ENCODE measurements at regions not wholly inside any gene's neighbourhood (a gene's known extent, or its start where the extent isn't known, plus 50 kb on each side); places are given as distances from the start of the nearest gene placed in this dataset.
"Not testable (repeated sequence)": the region's sequence is repeated elsewhere in the genome, so short reads cannot be mapped to it uniquely, and the experiment has no call there.

- H3K27ac ChIP-seq: no peak overlapping the region
- H3K4me3 ChIP-seq: no peak overlapping the region
Observed at GRCh38 chr7:50251765-50252164, 52.8 kb upstream of the IKZF1 start.

- Histone ChIP-seq H3K4me3 (no peak overlapping the region), H3K27ac (no peak overlapping the region)
Observed at GRCh38 chr7:50246551-50246950, 58.0 kb upstream of the IKZF1 start.

- H3K27ac ChIP-seq, H3K4me3 ChIP-seq: not testable (repeated sequence)
Observed at GRCh38 chr7:50242111-50242510, 62.4 kb upstream of the IKZF1 start.

GRCh38 chr7:50240699-50241098, 63.8 kb upstream of the IKZF1 start:
- not testable (repeated sequence) for H3K4me3 ChIP-seq, H3K27ac ChIP-seq

- no peak overlapping the region for H3K4me3 ChIP-seq
- H3K27ac ChIP-seq: no peak overlapping the region
Observed at GRCh38 chr7:50229964-50230363, 74.6 kb upstream of the IKZF1 start.

GRCh38 chr7:50228148-50228547, 76.4 kb upstream of the IKZF1 start:
- no peak overlapping the region for H3K4me3 ChIP-seq
- H3K27ac ChIP-seq: peak overlapping the region in 4 of 21 experiments; percentile 27 to 59 (median 42)

GRCh38 chr7:50227726-50228125, 76.8 kb upstream of the IKZF1 start:
- H3K27ac ChIP-seq: peak overlapping the region in 5 of 21 experiments; percentile 27 to 59 (median 30)

GRCh38 chr7:50226669-50227068, 77.8 kb upstream of the IKZF1 start:
- Histone ChIP-seq H3K4me3 (no peak overlapping the region), H3K27ac (peak overlapping the region in 4 of 21 experiments; percentile 19 to 80 (median 42))

More at GRCh38 chr7:50227726-50228125, 76.8 kb upstream of the IKZF1 start:
- no peak overlapping the region for H3K4me3 ChIP-seq

GRCh38 chr7:50226145-50226544, 78.4 kb upstream of the IKZF1 start:
- Histone ChIP-seq H3K4me3 (no peak overlapping the region), H3K27ac (peak overlapping the region in 3 of 21 experiments; percentile 19 to 80 (median 52))

- Histone ChIP-seq H3K27ac (no peak overlapping the region), H3K4me3 (no peak overlapping the region)
Observed at GRCh38 chr7:50221433-50221832, 83.1 kb upstream of the IKZF1 start.

- Histone ChIP-seq H3K4me3 (no peak overlapping the region), H3K27ac (no peak overlapping the region)
Observed at GRCh38 chr7:50221028-50221427, 83.5 kb upstream of the IKZF1 start.

GRCh38 chr7:50220273-50220672, 84.2 kb upstream of the IKZF1 start:
- peak overlapping the region in 1 of 21 experiments; percentile 46 for H3K27ac ChIP-seq

GRCh38 chr7:50217821-50218281, 86.7 kb upstream of the IKZF1 start:
- H3K4me3 ChIP-seq: no peak overlapping the region

More at GRCh38 chr7:50220273-50220672, 84.2 kb upstream of the IKZF1 start:
- H3K4me3 ChIP-seq: no peak overlapping the region

GRCh38 chr7:50217401-50217800, 87.1 kb upstream of the IKZF1 start:
- Histone ChIP-seq H3K4me3 (no peak overlapping the region), H3K27ac (no peak overlapping the region)

More at GRCh38 chr7:50217821-50218281, 86.7 kb upstream of the IKZF1 start:
- H3K27ac ChIP-seq: no peak overlapping the region

- H3K4me3 ChIP-seq: no peak overlapping the region
- H3K27ac ChIP-seq: no peak overlapping the region
Observed at GRCh38 chr7:50216626-50217025, 87.9 kb upstream of the IKZF1 start.

- no peak overlapping the region for H3K4me3 ChIP-seq
- H3K27ac ChIP-seq: no peak overlapping the region
Observed at GRCh38 chr7:50214771-50215170, 89.7 kb upstream of the IKZF1 start.

- no peak overlapping the region for H3K4me3 ChIP-seq
- H3K27ac ChIP-seq: no peak overlapping the region
Observed at GRCh38 chr7:50214126-50214670, 90.3 kb upstream of the IKZF1 start.

GRCh38 chr7:50213622-50214017, 90.9 kb upstream of the IKZF1 start:
- Histone ChIP-seq H3K4me3 (no peak overlapping the region), H3K27ac (peak overlapping the region in 1 of 21 experiments; percentile 5)

GRCh38 chr7:50212666-50213621, 91.6 kb upstream of the IKZF1 start:
- no peak overlapping the region for H3K4me3 ChIP-seq
- H3K27ac ChIP-seq: peak overlapping the region in 3 of 21 experiments; percentile 5 to 59 (median 42)

GRCh38 chr7:50212016-50212325, 92.5 kb upstream of the IKZF1 start:
- Histone ChIP-seq H3K27ac (peak overlapping the region in 1 of 21 experiments; percentile 42), H3K4me3 (no peak overlapping the region)
